GM23338 (cell line): ENCODE measurements at regions not wholly inside any gene's neighbourhood (a gene's known extent, or its start where the extent isn't known, plus 50 kb on each side); places are given as distances from the start of the nearest gene placed in this dataset.

Source experiments
- ATAC-seq: fragments of 200-7000 bp; cut with Tn5 transposase; 3 replicates; pipeline ENCODE4 v1.9.1; 2020
- DNase-seq: peaks from one replicate; pipeline ENCODE4 v3.0.0-alpha.2; 2015; ENCODE audit warnings: low spot score
- H2AFZ ChIP-seq: fragments of 200-600 bp; sonication (generic); 2 replicates; pipeline ENCODE4 v1.8.0; 2016; ENCODE audit warnings: antibody characterized with exemption, mild to moderate bottlenecking, moderate library complexity
- H3F3A ChIP-seq: fragments of 200-600 bp; sonication (generic); replicated peaks from 2 replicates; pipeline ENCODE4 v1.8.0; 2017; ENCODE audit warnings: antibody characterized with exemption, mixed run types, low read depth
- H3K27ac ChIP-seq: fragments of 200-600 bp; sonication (generic); 2 replicates; pipeline ENCODE4 v1.6.1; 2016; ENCODE audit warnings: low read depth
- H3K27me3 ChIP-seq: fragments of 200-600 bp; sonication (generic); 2 replicates; pipeline ENCODE4 v1.8.0; 2016; ENCODE audit warnings: mild to moderate bottlenecking, mixed run types, moderate library complexity; ENCODE audit not compliant: insufficient read depth
- H3K36me3 ChIP-seq: fragments of 200-600 bp; sonication (generic); 2 replicates; pipeline ENCODE4 v1.8.0; 2016; ENCODE audit warnings: mild to moderate bottlenecking; ENCODE audit not compliant: insufficient read depth
- H3K4me1 ChIP-seq: fragments of 200-600 bp; sonication (generic); 2 replicates; pipeline ENCODE4 v1.8.0; 2016; ENCODE audit warnings: mild to moderate bottlenecking, moderate library complexity; ENCODE audit not compliant: insufficient read depth
- H3K4me2 ChIP-seq: fragments of 200-600 bp; sonication (generic); 2 replicates; pipeline ENCODE4 v1.7.1; 2017; ENCODE audit warnings: mixed run types
- H3K4me3 ChIP-seq: fragments of 200-600 bp; sonication (generic); 2 replicates; pipeline ENCODE4 v1.6.1; 2016; ENCODE audit warnings: mixed run types
- H3K79me2 ChIP-seq: fragments of 200-600 bp; sonication (generic); replicated peaks from 2 replicates; pipeline ENCODE4 v1.8.0; 2017; ENCODE audit warnings: mild to moderate bottlenecking; ENCODE audit not compliant: insufficient read depth
- H3K9me2 ChIP-seq: fragments of 200-600 bp; sonication (generic); 2 replicates; pipeline ENCODE4 v1.8.0; 2017; ENCODE audit not compliant: insufficient read depth
- H4K20me1 ChIP-seq: fragments of 200-600 bp; sonication (generic); replicated peaks from 2 replicates; pipeline ENCODE4 v1.8.0; 2017; ENCODE audit warnings: mild to moderate bottlenecking; ENCODE audit not compliant: insufficient read depth
- H3K27ac Mint-ChIP-seq: 2 replicates; pipeline ENCODE4 v1.8.0; 2020; ENCODE audit warnings: inconsistent platforms, mild to moderate bottlenecking, moderate library complexity, mixed read lengths
- H3K27me3 Mint-ChIP-seq: 3 replicates; pipeline ENCODE4 v1.8.0; 2022; ENCODE audit warnings: low read depth, mild to moderate bottlenecking, moderate library complexity, mixed read lengths, inconsistent platforms; ENCODE audit not compliant: insufficient read depth, poor library complexity
- H3K36me3 Mint-ChIP-seq: 3 replicates; pipeline ENCODE4 v1.8.0; 2021; ENCODE audit warnings: low read depth, mild to moderate bottlenecking, inconsistent platforms, moderate library complexity, mixed read lengths
- H3K4me1 Mint-ChIP-seq: 3 replicates; pipeline ENCODE4 v1.8.0; 2020; ENCODE audit warnings: mild to moderate bottlenecking, inconsistent platforms, mixed read lengths
- H3K4me3 Mint-ChIP-seq: 3 replicates; pipeline ENCODE4 v1.8.0; 2021; ENCODE audit warnings: moderate library complexity, mild to moderate bottlenecking, inconsistent platforms, mixed read lengths
- H3K9me3 Mint-ChIP-seq: 3 replicates; pipeline ENCODE4 v1.8.0; 2020; ENCODE audit warnings: moderate library complexity, mild to moderate bottlenecking, inconsistent platforms, mixed read lengths
- CTCF ChIP-seq, 2 experiments: fragments of 200-600 bp in 1 of 2; sonication (generic) in 1 of 2; conservative IDR thresholded peaks; 2 replicates each; pipeline versions ENCODE4 v1.5.1 to v1.6.1; 2016 to 2017; ENCODE audit warnings: antibody characterized with exemption in 2 of 2, low read depth in 2 of 2, mild to moderate bottlenecking in 2 of 2, moderate library complexity in 1 of 2
- ETS1 ChIP-seq: IDR thresholded peaks from 2 replicates; pipeline ENCODE4 v1.6.1; 2016; ENCODE audit warnings: antibody characterized with exemption
- EZH2phosphoT487 ChIP-seq: fragments of 200-600 bp; sonication (generic); IDR thresholded peaks from one replicate; pipeline ENCODE4 v1.8.1; 2018; ENCODE audit warnings: antibody characterized with exemption; ENCODE audit not compliant: unreplicated experiment
- NANOG ChIP-seq: IDR thresholded peaks from 2 replicates; pipeline ENCODE4 v1.6.1; 2016; ENCODE audit warnings: antibody characterized with exemption, borderline replicate concordance
- REST ChIP-seq: IDR thresholded peaks from one replicate; pipeline ENCODE4 v1.6.1; 2018; ENCODE audit warnings: antibody characterized with exemption; ENCODE audit not compliant: unreplicated experiment
- STAT1 ChIP-seq: IDR thresholded peaks from one replicate; pipeline ENCODE4 v1.6.1; 2016; ENCODE audit warnings: antibody characterized with exemption; ENCODE audit not compliant: unreplicated experiment
- ZNF114 ChIP-seq: fragments of 250-450 bp; sonication (Bioruptor Pico); IDR thresholded peaks from 2 replicates; pipeline ENCODE4 v1.5.0; 2020; ENCODE audit warnings: mild to moderate bottlenecking, moderate library complexity
- ZNF462 ChIP-seq: fragments of 250-450 bp; sonication (Bioruptor Pico); IDR thresholded peaks from 2 replicates; pipeline ENCODE4 v1.5.0; 2020; ENCODE audit warnings: mild to moderate bottlenecking, moderate library complexity

- Histone ChIP-seq H3K9me2 (no peaks in the 10 kb centered on the region), H3K4me2 (no peak overlapping the region), H4K20me1 (no peaks in the 10 kb centered on the region), H3K4me3 (no peak overlapping the region), H3K27me3 (no peaks in the 10 kb centered on the region), H3K4me1 (no peaks in the 10 kb centered on the region), H3K36me3 (no peaks in the 10 kb centered on the region), H3K27ac (no peak overlapping the region), H3F3A (no peaks in the 10 kb centered on the region), H3K79me2 (no peaks in the 10 kb centered on the region), H2AFZ (no peak overlapping the region)
- H3K4me3 Mint-ChIP-seq, result no peak overlapping the region
- H3K27ac Mint-ChIP-seq, result no peak overlapping the region
- H3K27me3 Mint-ChIP-seq, result peaks cover 2% of the 10 kb centered on the region
- no peaks in the 10 kb centered on the region for H3K9me3 Mint-ChIP-seq
- H3K36me3 Mint-ChIP-seq, result no peaks in the 10 kb centered on the region
- TF ChIP-seq ETS1, result no peak
- no peak for TF ChIP-seq EZH2phosphoT487
- no peak for TF ChIP-seq ZNF462 (CRISPR knock-in tag)
- TF ChIP-seq NANOG, result no peak
- TF ChIP-seq STAT1, result no peak
- no peak for TF ChIP-seq REST
- TF ChIP-seq ZNF114 (CRISPR knock-in tag), result no peak
- no peak for TF ChIP-seq CTCF (conservative IDR thresholded peaks at IDR 0.05; ENCODE audit: low read depth in 2 of 2)
- ATAC-seq (no peak), DNase-seq (no peak)
- H3K4me1 Mint-ChIP-seq, result 0 out of 3 replicates have a peak, but pooled peaks cover 6% of the 10 kb centered on the region
These were observed 129.8 kb downstream of the MACROH2A1 start for GRCh38 chr5:135269199-135269598.
